ENCODE measurements at regions not wholly inside any gene's neighbourhood (a gene's known extent, or its start where the extent isn't known, plus 50 kb on each side); places are given as distances from the start of the nearest gene placed in this dataset.

DNA sequence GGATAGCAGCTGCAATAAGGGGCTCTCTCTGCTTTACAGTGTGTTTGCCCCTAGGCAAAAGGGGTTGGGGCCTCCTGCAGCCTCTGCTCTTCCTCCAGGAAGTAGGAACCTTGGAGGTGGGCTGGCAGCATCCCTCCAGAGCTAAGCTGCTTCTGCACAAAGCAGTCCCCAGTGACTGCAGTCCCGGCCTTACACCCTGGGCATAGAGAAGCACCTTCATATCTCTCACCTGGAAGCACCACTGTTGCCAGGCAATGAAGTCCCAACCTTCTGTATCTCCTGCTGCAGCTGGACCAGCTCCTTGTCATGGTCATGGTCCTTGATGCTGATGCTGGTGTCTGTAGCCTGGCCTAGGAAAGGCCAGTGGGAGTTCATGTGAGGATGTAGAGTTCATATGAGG is 171.1 kb upstream of the TET2 start (continued):
- no peak for TF ChIP-seq RFX5 (IDR thresholded peaks at IDR 0.05)

DNA sequence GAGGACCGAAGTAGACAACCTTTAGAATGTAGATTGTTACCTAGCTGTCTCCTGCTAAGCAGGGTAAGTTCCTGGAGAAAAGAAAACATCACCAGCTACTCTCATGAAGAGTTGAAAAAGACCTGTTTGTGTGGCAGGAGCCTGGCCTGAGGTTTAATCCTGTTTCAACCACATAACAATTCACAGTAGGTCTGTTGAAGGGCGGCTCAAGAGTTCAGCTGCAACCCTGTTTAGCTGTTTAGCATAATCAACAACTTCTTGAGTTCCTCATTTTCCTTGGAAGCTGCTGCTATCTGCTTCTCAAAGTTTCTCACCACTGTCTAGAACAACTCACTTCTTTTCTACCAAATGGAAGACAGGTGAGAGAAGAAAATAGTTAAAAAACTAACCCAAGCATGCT is 170.4 kb upstream of the TET2 start:
- 12% methylated on average over 2 of the region's 2 CpGs for WGBS (ENCODE audit: missing lambda C conversion rate)
- H3K9me3 ChIP-seq, result no peaks in the 10 kb centered on the region
- CTCF ChIA-PET, result no interaction called here
- H3K4me3 ChIP-seq, result no peak overlapping the region
- no peak for DNase-seq (ENCODE audit: low read depth in 1 of 2, low spot score in 1 of 2)
- no peak overlapping the region for H3K27ac ChIP-seq
- H3K4me1 ChIP-seq, result no peaks in the 10 kb centered on the region
- no peak for ATAC-seq
- no peak overlapping the region for H3K4me2 ChIP-seq
- POLR2A ChIA-PET, result no interaction called here
- FAIRE-seq, result no peak
- TF ChIP-seq, protein P1, sequence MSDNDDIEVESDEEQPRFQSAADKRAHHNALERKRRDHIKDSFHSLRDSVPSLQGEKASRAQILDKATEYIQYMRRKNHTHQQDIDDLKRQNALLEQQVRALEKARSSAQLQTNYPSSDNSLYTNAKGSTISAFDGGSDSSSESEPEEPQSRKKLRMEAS (IDR thresholded peaks at IDR 0.05), result no peak
- TF ChIP-seq, protein P2, sequence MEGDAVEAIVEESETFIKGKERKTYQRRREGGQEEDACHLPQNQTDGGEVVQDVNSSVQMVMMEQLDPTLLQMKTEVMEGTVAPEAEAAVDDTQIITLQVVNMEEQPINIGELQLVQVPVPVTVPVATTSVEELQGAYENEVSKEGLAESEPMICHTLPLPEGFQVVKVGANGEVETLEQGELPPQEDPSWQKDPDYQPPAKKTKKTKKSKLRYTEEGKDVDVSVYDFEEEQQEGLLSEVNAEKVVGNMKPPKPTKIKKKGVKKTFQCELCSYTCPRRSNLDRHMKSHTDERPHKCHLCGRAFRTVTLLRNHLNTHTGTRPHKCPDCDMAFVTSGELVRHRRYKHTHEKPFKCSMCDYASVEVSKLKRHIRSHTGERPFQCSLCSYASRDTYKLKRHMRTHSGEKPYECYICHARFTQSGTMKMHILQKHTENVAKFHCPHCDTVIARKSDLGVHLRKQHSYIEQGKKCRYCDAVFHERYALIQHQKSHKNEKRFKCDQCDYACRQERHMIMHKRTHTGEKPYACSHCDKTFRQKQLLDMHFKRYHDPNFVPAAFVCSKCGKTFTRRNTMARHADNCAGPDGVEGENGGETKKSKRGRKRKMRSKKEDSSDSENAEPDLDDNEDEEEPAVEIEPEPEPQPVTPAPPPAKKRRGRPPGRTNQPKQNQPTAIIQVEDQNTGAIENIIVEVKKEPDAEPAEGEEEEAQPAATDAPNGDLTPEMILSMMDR (IDR thresholded peaks at IDR 0.05), result no peak
- TF ChIP-seq HOXA7 (CRISPR knock-in tag; IDR thresholded peaks at IDR 0.05) (no peak), ESRRA (IDR thresholded peaks at IDR 0.05; ENCODE audit: borderline replicate concordance, low read length) (no peak)
- TF ChIP-seq, protein P3, sequence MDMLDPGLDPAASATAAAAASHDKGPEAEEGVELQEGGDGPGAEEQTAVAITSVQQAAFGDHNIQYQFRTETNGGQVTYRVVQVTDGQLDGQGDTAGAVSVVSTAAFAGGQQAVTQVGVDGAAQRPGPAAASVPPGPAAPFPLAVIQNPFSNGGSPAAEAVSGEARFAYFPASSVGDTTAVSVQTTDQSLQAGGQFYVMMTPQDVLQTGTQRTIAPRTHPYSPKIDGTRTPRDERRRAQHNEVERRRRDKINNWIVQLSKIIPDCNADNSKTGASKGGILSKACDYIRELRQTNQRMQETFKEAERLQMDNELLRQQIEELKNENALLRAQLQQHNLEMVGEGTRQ (IDR thresholded peaks at IDR 0.05), result no peak

DNA sequence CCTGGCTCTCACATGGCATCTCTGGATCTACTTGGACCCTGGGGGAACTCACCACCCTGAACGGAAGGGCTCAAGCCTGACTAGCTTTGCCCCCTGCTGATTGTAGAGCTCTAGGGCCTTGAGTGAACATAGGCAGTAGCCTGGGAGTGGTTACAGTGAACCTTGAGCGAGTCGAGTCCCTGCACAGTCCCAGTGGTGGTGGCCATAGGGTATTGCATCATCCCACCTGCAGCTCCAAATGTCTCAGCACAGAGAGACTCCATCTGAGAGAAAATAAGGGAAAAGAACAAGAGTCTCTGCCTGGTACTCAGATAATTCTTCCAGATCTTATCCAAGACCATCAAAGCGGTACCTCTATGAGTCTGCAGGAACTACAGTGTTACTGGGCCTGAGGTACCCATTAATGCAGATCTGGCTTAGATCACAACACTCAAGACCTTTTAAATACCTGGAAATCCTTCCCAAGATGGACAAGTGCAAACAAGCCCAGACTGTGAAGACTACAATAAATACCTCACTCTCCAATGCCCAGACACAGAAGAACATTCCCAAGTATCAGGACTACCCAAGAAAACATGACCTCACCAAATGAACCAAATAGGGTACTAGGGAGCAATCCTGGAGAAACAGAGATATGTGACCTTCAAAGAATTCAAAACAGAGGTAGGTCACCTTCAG is 167.5 kb upstream of the TET2 start:
- TF ChIP-seq, protein P4, sequence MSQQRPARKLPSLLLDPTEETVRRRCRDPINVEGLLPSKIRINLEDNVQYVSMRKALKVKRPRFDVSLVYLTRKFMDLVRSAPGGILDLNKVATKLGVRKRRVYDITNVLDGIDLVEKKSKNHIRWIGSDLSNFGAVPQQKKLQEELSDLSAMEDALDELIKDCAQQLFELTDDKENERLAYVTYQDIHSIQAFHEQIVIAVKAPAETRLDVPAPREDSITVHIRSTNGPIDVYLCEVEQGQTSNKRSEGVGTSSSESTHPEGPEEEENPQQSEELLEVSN (IDR thresholded peaks at IDR 0.05; ENCODE audit: borderline replicate concordance, low read depth), result no peak
- TF ChIP-seq, protein P5, sequence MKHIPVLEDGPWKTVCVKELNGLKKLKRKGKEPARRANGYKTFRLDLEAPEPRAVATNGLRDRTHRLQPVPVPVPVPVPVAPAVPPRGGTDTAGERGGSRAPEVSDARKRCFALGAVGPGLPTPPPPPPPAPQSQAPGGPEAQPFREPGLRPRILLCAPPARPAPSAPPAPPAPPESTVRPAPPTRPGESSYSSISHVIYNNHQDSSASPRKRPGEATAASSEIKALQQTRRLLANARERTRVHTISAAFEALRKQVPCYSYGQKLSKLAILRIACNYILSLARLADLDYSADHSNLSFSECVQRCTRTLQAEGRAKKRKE (CRISPR knock-in tag; IDR thresholded peaks at IDR 0.05; ENCODE audit: low read depth), result no peak
- TF ChIP-seq RCOR1 (IDR thresholded peaks at IDR 0.05; ENCODE audit: low read depth, low read length) (no peak), FOSB (CRISPR knock-in tag; IDR thresholded peaks at IDR 0.05) (no peak), NPAS2 (CRISPR knock-in tag; IDR thresholded peaks at IDR 0.05; ENCODE audit: borderline replicate concordance) (no peak)
- TF ChIP-seq, protein P6, sequence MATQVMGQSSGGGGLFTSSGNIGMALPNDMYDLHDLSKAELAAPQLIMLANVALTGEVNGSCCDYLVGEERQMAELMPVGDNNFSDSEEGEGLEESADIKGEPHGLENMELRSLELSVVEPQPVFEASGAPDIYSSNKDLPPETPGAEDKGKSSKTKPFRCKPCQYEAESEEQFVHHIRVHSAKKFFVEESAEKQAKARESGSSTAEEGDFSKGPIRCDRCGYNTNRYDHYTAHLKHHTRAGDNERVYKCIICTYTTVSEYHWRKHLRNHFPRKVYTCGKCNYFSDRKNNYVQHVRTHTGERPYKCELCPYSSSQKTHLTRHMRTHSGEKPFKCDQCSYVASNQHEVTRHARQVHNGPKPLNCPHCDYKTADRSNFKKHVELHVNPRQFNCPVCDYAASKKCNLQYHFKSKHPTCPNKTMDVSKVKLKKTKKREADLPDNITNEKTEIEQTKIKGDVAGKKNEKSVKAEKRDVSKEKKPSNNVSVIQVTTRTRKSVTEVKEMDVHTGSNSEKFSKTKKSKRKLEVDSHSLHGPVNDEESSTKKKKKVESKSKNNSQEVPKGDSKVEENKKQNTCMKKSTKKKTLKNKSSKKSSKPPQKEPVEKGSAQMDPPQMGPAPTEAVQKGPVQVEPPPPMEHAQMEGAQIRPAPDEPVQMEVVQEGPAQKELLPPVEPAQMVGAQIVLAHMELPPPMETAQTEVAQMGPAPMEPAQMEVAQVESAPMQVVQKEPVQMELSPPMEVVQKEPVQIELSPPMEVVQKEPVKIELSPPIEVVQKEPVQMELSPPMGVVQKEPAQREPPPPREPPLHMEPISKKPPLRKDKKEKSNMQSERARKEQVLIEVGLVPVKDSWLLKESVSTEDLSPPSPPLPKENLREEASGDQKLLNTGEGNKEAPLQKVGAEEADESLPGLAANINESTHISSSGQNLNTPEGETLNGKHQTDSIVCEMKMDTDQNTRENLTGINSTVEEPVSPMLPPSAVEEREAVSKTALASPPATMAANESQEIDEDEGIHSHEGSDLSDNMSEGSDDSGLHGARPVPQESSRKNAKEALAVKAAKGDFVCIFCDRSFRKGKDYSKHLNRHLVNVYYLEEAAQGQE (IDR thresholded peaks at IDR 0.05), result no peak
- TF ChIP-seq, protein P7, sequence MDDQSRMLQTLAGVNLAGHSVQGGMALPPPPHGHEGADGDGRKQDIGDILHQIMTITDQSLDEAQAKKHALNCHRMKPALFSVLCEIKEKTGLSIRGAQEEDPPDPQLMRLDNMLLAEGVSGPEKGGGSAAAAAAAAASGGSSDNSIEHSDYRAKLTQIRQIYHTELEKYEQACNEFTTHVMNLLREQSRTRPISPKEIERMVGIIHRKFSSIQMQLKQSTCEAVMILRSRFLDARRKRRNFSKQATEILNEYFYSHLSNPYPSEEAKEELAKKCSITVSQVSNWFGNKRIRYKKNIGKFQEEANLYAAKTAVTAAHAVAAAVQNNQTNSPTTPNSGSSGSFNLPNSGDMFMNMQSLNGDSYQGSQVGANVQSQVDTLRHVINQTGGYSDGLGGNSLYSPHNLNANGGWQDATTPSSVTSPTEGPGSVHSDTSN (IDR thresholded peaks at IDR 0.05), result no peak
- no peak overlapping the region for H3K4me2 ChIP-seq
- FAIRE-seq, result no peak
- DNase-seq (ENCODE audit: low read depth in 1 of 2, low spot score in 1 of 2), result no peak
- POLR2A ChIA-PET, result no interaction called here
- no peak overlapping the region for H3K4me3 ChIP-seq
- no peak overlapping the region for H3K27ac ChIP-seq
- H3K9me3 ChIP-seq, result no peaks in the 10 kb centered on the region
- no peak for ATAC-seq
- H3K4me1 ChIP-seq, result no peaks in the 10 kb centered on the region
- 18% methylated on average over 3 of the region's 4 CpGs for WGBS (ENCODE audit: missing lambda C conversion rate)
- CTCF ChIA-PET, result no interaction called here

Data from A549 (cell line).